Osteocyte (in vitro differentiated cells): ENCODE measurements at regions not wholly inside any gene's neighbourhood (a gene's known extent, or its start where the extent isn't known, plus 50 kb on each side); places are given as distances from the start of the nearest gene placed in this dataset.

Experiments used
- DNase-seq: peaks from one replicate; pipeline ENCODE4 v3.0.0; 2021; ENCODE audit warnings: mixed read lengths; ENCODE audit not compliant: unreplicated experiment; ENCODE audit errors: extremely low spot score
- H3K27ac Mint-ChIP-seq: one replicate; pipeline ENCODE4 v1.8.0; 2021; ENCODE audit warnings: mild to moderate bottlenecking, mixed read lengths; ENCODE audit not compliant: unreplicated experiment
- H3K27me3 Mint-ChIP-seq: one replicate; pipeline ENCODE4 v1.8.0; 2021; ENCODE audit warnings: mixed read lengths; ENCODE audit not compliant: unreplicated experiment
- H3K36me3 Mint-ChIP-seq: one replicate; pipeline ENCODE4 v1.8.0; 2021; ENCODE audit warnings: mixed read lengths; ENCODE audit not compliant: unreplicated experiment
- H3K4me1 Mint-ChIP-seq: one replicate; pipeline ENCODE4 v1.8.0; 2021; ENCODE audit warnings: mixed read lengths; ENCODE audit not compliant: unreplicated experiment
- H3K4me3 Mint-ChIP-seq: one replicate; pipeline ENCODE4 v1.8.0; 2021; ENCODE audit warnings: mild to moderate bottlenecking, moderate library complexity, mixed read lengths; ENCODE audit not compliant: unreplicated experiment
- H3K9me3 Mint-ChIP-seq: one replicate; pipeline ENCODE4 v1.8.0; 2021; ENCODE audit warnings: mixed read lengths; ENCODE audit not compliant: unreplicated experiment
- TF ChIP-seq, protein P1 (sequence below): fragments of 200-600 bp; sonication (generic); IDR thresholded peaks from 2 replicates; pipeline ENCODE4 v1.5.0; 2021; ENCODE audit warnings: antibody characterized with exemption, mild to moderate bottlenecking, moderate library complexity

DNA sequence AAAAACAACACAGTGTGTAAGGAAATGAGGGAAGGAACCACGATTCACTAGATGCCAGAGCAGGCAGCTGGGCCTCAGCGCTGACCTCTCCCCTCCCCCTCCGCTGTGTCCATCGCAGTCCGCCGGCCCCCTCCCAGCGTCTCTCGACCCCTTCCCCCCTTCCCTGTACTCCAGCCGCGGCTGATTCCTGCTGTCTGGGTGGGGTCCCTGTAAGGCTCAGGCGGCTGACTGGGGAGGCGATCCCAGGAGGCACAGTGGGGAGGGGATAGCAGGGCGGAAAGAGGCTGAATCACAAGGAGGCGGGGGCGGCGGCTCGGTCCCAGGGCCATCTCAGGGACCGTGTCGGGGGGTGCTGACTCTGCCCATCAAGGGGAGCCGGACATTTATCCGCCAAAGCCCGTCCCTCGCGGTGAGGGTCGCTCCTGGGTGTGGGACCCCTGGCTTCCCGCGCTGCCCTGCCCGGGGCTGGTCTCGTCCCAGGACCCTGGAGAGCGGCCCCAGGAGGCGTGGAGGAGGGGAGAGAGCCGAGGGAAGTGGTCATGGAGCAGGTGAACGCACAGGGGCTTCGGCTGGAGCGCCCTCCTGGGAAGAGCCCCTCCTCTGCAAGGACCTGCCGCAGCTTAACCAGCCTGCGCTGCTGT is 241.9 kb downstream of the PTPRU start:
- H3K27me3 Mint-ChIP-seq: peaks cover 23% of the 10 kb centered on the region

DNA sequence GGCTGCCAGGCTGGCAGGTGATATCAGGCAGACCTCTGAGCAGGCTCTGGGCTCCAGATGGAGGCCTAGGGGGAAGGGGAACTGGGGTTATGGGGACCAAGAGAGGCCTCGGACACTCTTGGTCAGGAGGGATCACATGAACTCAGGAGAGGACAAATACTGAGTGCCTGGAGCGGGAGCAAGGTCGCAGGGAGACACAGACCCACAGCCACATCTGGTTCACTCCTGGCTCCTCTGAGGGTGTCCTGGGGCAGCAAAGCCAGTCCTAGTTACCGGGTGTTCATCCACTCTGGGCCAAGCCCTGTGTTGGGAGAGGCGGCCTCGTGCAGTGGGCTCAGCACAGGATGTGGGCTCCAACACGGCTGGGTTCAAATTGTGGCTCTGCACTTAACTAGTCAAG is 239.0 kb downstream of the PTPRU start:
- Mint-ChIP-seq H3K9me3 (no peaks in the 10 kb centered on the region), H3K36me3 (no peaks in the 10 kb centered on the region), H3K4me1 (no peaks in the 10 kb centered on the region), H3K27me3 (peaks cover 23% of the 10 kb centered on the region), H3K4me3 (no peak overlapping the region), H3K27ac (no peak overlapping the region)
- TF ChIP-seq, protein P1, sequence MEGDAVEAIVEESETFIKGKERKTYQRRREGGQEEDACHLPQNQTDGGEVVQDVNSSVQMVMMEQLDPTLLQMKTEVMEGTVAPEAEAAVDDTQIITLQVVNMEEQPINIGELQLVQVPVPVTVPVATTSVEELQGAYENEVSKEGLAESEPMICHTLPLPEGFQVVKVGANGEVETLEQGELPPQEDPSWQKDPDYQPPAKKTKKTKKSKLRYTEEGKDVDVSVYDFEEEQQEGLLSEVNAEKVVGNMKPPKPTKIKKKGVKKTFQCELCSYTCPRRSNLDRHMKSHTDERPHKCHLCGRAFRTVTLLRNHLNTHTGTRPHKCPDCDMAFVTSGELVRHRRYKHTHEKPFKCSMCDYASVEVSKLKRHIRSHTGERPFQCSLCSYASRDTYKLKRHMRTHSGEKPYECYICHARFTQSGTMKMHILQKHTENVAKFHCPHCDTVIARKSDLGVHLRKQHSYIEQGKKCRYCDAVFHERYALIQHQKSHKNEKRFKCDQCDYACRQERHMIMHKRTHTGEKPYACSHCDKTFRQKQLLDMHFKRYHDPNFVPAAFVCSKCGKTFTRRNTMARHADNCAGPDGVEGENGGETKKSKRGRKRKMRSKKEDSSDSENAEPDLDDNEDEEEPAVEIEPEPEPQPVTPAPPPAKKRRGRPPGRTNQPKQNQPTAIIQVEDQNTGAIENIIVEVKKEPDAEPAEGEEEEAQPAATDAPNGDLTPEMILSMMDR: no peak
- no peak for DNase-seq

More for the DNA sequence above, 241.9 kb downstream of the PTPRU start:
- Mint-ChIP-seq H3K4me3 (no peak overlapping the region), H3K4me1 (no peaks in the 10 kb centered on the region), H3K9me3 (no peaks in the 10 kb centered on the region), H3K27ac (no peak overlapping the region), H3K36me3 (no peaks in the 10 kb centered on the region)
- TF ChIP-seq, protein P1: no peak
- DNase-seq: peak; percentile 80

DNA sequence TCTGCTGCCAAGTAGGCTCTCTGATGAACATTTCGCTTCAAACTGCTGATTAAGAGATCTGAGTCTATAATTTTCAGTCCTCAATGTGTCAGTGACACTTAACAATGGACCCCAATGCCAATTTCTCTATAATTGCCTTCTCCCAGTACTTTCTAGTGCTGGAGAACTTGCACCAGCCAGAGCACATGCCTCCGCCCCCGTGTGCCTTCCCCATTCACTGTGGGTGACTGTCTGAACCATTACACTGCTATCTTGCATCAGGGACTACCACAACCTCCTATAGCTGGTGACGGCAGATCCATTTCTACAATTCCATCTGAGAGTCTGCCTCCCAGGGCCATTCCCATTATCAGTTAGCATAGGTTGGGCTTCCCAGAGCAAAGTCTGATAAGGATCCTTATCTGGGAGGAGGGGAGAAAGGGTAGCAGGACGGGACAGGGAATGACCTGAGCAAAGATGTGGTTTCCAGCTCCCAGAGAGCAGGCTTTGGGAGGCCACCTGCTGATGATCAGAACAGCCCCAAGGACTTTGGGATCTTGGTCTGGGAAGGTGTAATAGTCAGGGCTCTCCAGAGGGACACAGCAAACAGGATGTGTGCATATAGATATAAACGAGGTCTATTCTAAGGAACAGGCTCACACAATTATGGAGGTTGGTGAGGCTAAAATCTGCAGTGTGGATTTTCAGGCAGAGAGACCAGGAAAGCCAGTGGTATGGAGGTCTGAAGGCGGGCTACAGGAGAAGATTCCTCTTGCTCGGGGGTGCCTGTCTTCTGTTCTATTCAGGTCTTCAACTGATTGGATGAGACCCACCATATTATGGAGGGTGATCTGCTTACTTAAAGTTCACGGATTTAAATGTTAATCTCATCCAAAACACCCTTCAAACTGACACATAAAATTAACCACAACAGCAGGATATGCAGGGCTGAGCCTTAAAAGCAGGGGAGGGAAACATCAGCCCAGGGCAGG is 238.2 kb downstream of the PTPRU start:
- DNase-seq: no peak
- TF ChIP-seq, protein P1: no peak
- Mint-ChIP-seq H3K4me3 (no peak overlapping the region), H3K27ac (no peak overlapping the region), H3K9me3 (no peaks in the 10 kb centered on the region), H3K4me1 (no peaks in the 10 kb centered on the region), H3K36me3 (no peaks in the 10 kb centered on the region), H3K27me3 (peaks cover 19% of the 10 kb centered on the region)

DNA sequence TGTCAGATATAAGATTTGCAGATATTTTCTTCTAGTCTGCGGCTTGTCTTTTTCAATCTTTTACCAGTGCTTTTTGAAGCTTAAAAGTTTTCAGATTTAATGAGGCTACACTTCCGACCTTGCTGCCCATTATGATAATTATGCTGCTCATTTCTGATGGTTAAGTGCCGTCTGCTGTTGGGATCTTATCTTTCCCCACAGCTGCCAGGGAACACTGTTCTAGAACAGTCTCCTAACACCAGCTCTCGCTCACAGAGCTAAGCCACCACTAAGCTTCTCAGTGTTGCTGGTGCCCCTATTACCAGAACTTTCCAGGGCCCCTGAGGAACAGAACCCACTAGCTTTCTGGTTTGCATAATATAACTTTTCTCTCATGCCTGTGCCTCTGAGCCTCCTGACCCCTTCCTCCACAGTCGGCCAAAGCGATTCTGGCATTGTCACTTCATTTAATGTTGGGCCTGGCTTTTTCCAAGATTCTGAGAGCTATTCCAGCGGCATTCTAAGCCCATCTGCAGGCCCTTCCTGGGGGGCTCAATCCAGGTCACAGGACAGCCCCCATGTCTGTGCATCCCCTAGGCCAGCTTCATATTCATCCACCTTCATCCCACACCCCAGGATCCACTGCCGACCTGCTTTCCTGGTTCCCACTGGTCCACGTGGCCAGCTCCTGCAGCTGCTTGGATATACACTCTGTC is 237.0 kb downstream of the PTPRU start:
- Mint-ChIP-seq H3K27ac (no peak overlapping the region), H3K27me3 (peaks cover 10% of the 10 kb centered on the region), H3K9me3 (no peaks in the 10 kb centered on the region), H3K4me3 (no peak overlapping the region), H3K4me1 (no peaks in the 10 kb centered on the region), H3K36me3 (no peaks in the 10 kb centered on the region)
- DNase-seq: no peak
- TF ChIP-seq, protein P1: no peak
